Activated CD4-positive, alpha-beta T cell treated with anti-CD3 and anti-CD28 coated beads, Interleukin-2, amount 10 ng/mL, durations not matched to agents 7 days and 5 days (primary cell): ENCODE measurements at regions not wholly inside any gene's neighbourhood (a gene's known extent, or its start where the extent isn't known, plus 50 kb on each side); places are given as distances from the start of the nearest gene placed in this dataset. TPM values are rescaled to one million over a fixed set of nuclear protein-coding genes. Genes with fewer than 3 reads are reported as not detected.

Source experiments
- CTCF ChIA-PET: fragments of 350-600 bp; sonication (Branson Sonifier 250); formaldehyde crosslinking; loops from one replicate; lab custom pipeline; 2021; ENCODE audit warnings: antibody characterized with exemption; lab: Charles Lee
- POLR2A ChIA-PET: fragments of 350-600 bp; sonication (Branson Sonifier 250); formaldehyde crosslinking; loops from one replicate; lab custom pipeline; 2021; ENCODE audit warnings: antibody characterized with exemption; lab: Charles Lee
- DNase-seq: peaks from one replicate; pipeline ENCODE4 v3.0.0-alpha.2; 2020
- H3K27ac Mint-ChIP-seq: one replicate; pipeline ENCODE4 v1.8.0; 2021; ENCODE audit warnings: mild to moderate bottlenecking, moderate library complexity, mixed read lengths
- H3K27me3 Mint-ChIP-seq: one replicate; pipeline ENCODE4 v1.8.0; 2021; ENCODE audit warnings: mixed read lengths
- H3K36me3 Mint-ChIP-seq: one replicate; pipeline ENCODE4 v1.8.0; 2021; ENCODE audit warnings: low read depth, mixed read lengths
- H3K4me1 Mint-ChIP-seq: one replicate; pipeline ENCODE4 v1.8.0; 2021; ENCODE audit warnings: mixed read lengths
- H3K4me3 Mint-ChIP-seq: one replicate; pipeline ENCODE4 v1.8.0; 2021; ENCODE audit warnings: mild to moderate bottlenecking, moderate library complexity, mixed read lengths
- H3K9me3 Mint-ChIP-seq: one replicate; pipeline ENCODE4 v1.8.0; 2021; ENCODE audit warnings: mixed read lengths
- microRNA-seq: library from miRNA; unstranded; fragments of <30 nt; microRNA quantifications from one replicate; pipeline ENCODE4 v1.2.0, GENCODE V29; 2021; ENCODE audit warnings: borderline microRNAs expressed, borderline replicate concordance

- peaks cover 9% of the 10 kb centered on the region for H3K27me3 Mint-ChIP-seq
- H3K4me1 Mint-ChIP-seq, result no peaks in the 10 kb centered on the region
- CTCF ChIA-PET, result no interaction called here
- POLR2A ChIA-PET, result no interaction called here
- no peaks in the 10 kb centered on the region for H3K9me3 Mint-ChIP-seq
- DNase-seq, result no peak
- H3K4me3 Mint-ChIP-seq, result no peak overlapping the region
- no peak overlapping the region for H3K27ac Mint-ChIP-seq
- H3K36me3 Mint-ChIP-seq, result no peaks in the 10 kb centered on the region
Observed at GRCh38 chr15:62979252-62979651, 63.3 kb upstream of the TPM1 start.

- no peak overlapping the region for H3K27ac Mint-ChIP-seq
- H3K4me1 Mint-ChIP-seq, result no peaks in the 10 kb centered on the region
- H3K9me3 Mint-ChIP-seq, result no peaks in the 10 kb centered on the region
- H3K27me3 Mint-ChIP-seq, result peaks cover 20% of the 10 kb centered on the region
- H3K36me3 Mint-ChIP-seq, result no peaks in the 10 kb centered on the region
- H3K4me3 Mint-ChIP-seq, result no peak overlapping the region
- ChIA-PET POLR2A (no interaction called here), CTCF (no interaction called here)
- DNase-seq, result no peak
Observed at GRCh38 chr15:62981071-62981470, 61.5 kb upstream of the TPM1 start.

- no peak overlapping the region for H3K4me3 Mint-ChIP-seq
- no peaks in the 10 kb centered on the region for H3K36me3 Mint-ChIP-seq
- CTCF ChIA-PET, result no interaction called here
Observed at GRCh38 chr15:62983956-62984355, 58.6 kb upstream of the TPM1 start.

GRCh38 chr15:62985768-62986167 is 56.8 kb upstream of the TPM1 start:
- H3K4me1 Mint-ChIP-seq, result no peaks in the 10 kb centered on the region
- H3K27ac Mint-ChIP-seq, result no peak overlapping the region
- ChIA-PET POLR2A (no interaction called here), CTCF (no interaction called here)
- no peaks in the 10 kb centered on the region for H3K9me3 Mint-ChIP-seq
- H3K27me3 Mint-ChIP-seq, result peaks cover 20% of the 10 kb centered on the region
- no peaks in the 10 kb centered on the region for H3K36me3 Mint-ChIP-seq
- DNase-seq, result no peak
- H3K4me3 Mint-ChIP-seq, result no peak overlapping the region

More at GRCh38 chr15:62983956-62984355, 58.6 kb upstream of the TPM1 start:
- no peaks in the 10 kb centered on the region for H3K9me3 Mint-ChIP-seq
- no peak overlapping the region for H3K27ac Mint-ChIP-seq
- POLR2A ChIA-PET, result no interaction called here
- no peak for DNase-seq
- no peaks in the 10 kb centered on the region for H3K4me1 Mint-ChIP-seq
- H3K27me3 Mint-ChIP-seq, result peaks cover 23% of the 10 kb centered on the region

GRCh38 chr15:62986948-62987347 is 55.6 kb upstream of the TPM1 start:
- Mint-ChIP-seq H3K9me3 (no peaks in the 10 kb centered on the region), H3K4me1 (no peaks in the 10 kb centered on the region), H3K4me3 (no peak overlapping the region), H3K27me3 (peaks cover 21% of the 10 kb centered on the region), H3K27ac (no peak overlapping the region), H3K36me3 (no peaks in the 10 kb centered on the region)
- ChIA-PET CTCF (no interaction called here), POLR2A (no interaction called here)
- DNase-seq, result no peak

- CTCF ChIA-PET, result no interaction called here
- H3K4me3 Mint-ChIP-seq, result no peak overlapping the region
- H3K27ac Mint-ChIP-seq, result no peak overlapping the region
- no peaks in the 10 kb centered on the region for H3K9me3 Mint-ChIP-seq
- no peak for DNase-seq
- no peaks in the 10 kb centered on the region for H3K36me3 Mint-ChIP-seq
- H3K4me1 Mint-ChIP-seq, result no peaks in the 10 kb centered on the region
- peaks cover 23% of the 10 kb centered on the region for H3K27me3 Mint-ChIP-seq
- POLR2A ChIA-PET, result no interaction called here
Observed at GRCh38 chr15:62988701-62989100, 53.8 kb upstream of the TPM1 start.

- Mint-ChIP-seq H3K27me3 (peaks cover 22% of the 10 kb centered on the region), H3K4me1 (no peaks in the 10 kb centered on the region), H3K36me3 (no peaks in the 10 kb centered on the region), H3K27ac (no peak overlapping the region), H3K4me3 (no peak overlapping the region), H3K9me3 (no peaks in the 10 kb centered on the region)
- ChIA-PET POLR2A (no interaction called here), CTCF (no interaction called here)
- no peak for DNase-seq
Observed at GRCh38 chr15:62989366-62990055, 53.0 kb upstream of the TPM1 start.

GRCh38 chr15:62991698-62992097 is 50.8 kb upstream of the TPM1 start:
- no peaks in the 10 kb centered on the region for H3K9me3 Mint-ChIP-seq
- no peak for DNase-seq
- no peak overlapping the region for H3K27ac Mint-ChIP-seq
- peaks cover 11% of the 10 kb centered on the region for H3K27me3 Mint-ChIP-seq
- ChIA-PET CTCF (no interaction called here), POLR2A (no interaction called here)
- no peaks in the 10 kb centered on the region for H3K4me1 Mint-ChIP-seq
- no peaks in the 10 kb centered on the region for H3K36me3 Mint-ChIP-seq
- no peak overlapping the region for H3K4me3 Mint-ChIP-seq

- H3K27ac Mint-ChIP-seq, result no peak overlapping the region
- no peaks in the 10 kb centered on the region for H3K4me1 Mint-ChIP-seq
- peaks cover 11% of the 10 kb centered on the region for H3K27me3 Mint-ChIP-seq
- ChIA-PET POLR2A (no interaction called here), CTCF (interaction anchor here (0.6 kb wide), 1 partner anchor 31 kb away, joined by 3 read pairs; no protein-coding TSS in a partner anchor)
- no peaks in the 10 kb centered on the region for H3K9me3 Mint-ChIP-seq
- DNase-seq, result no peak
- H3K4me3 Mint-ChIP-seq, result no peak overlapping the region
- H3K36me3 Mint-ChIP-seq, result no peaks in the 10 kb centered on the region
Observed at GRCh38 chr15:62992302-62992701, 50.2 kb upstream of the TPM1 start.

Small RNA genes lying in the stretch of these regions (microRNA-seq; reads per million reads assigned to microRNA genes)
- gene MIR190A (1.7 reads per million), gene MIR6085 (not detected), gene MIR8067 (not detected)
